ENCODE measurements at regions not wholly inside any gene's neighbourhood (a gene's known extent, or its start where the extent isn't known, plus 50 kb on each side); places are given as distances from the start of the nearest gene placed in this dataset.
A peak's percentile ranks its signal among the peaks of the same experiment; 100 is the strongest.

GRCh38 chr13:71254384-71254783 is 612.6 kb downstream of the DACH1 start:
- TF ChIP-seq CTCF (IDR thresholded peaks at IDR 0.05) = no peak
- H3K4me2 ChIP-seq (ENCODE audit: low read length) = no peak overlapping the region
- H3K4me3 ChIP-seq (ENCODE audit: low read depth, low read length) = no peak overlapping the region
- no peaks in the 10 kb centered on the region for H3K36me3 ChIP-seq (ENCODE audit: control insufficient read depth, insufficient read depth, low read length)
- no peaks in the 10 kb centered on the region for H3K4me1 ChIP-seq
- no peak overlapping the region for H3K9ac ChIP-seq
- no peaks in the 10 kb centered on the region for H3K27me3 ChIP-seq (ENCODE audit: control insufficient read depth, insufficient read depth, low read length)
- no peak overlapping the region for H3K27ac ChIP-seq
- H2AFZ ChIP-seq = no peak overlapping the region
- H3K9me3 ChIP-seq (ENCODE audit: control insufficient read depth, low read length) = no peaks in the 10 kb centered on the region
- no peaks in the 10 kb centered on the region for H3K79me2 ChIP-seq

GRCh38 chr13:71252184-71252704 is 614.8 kb downstream of the DACH1 start:
- H3K27ac ChIP-seq = no peak overlapping the region
- peak overlapping the region; percentile 33 for H3K4me2 ChIP-seq (ENCODE audit: low read length)
- no peak overlapping the region for H2AFZ ChIP-seq
- no peak for TF ChIP-seq CTCF (IDR thresholded peaks at IDR 0.05)
- no peaks in the 10 kb centered on the region for H3K27me3 ChIP-seq (ENCODE audit: control insufficient read depth, insufficient read depth, low read length)
- no peak overlapping the region for H3K9ac ChIP-seq
- no peaks in the 10 kb centered on the region for H3K79me2 ChIP-seq
- H3K36me3 ChIP-seq (ENCODE audit: control insufficient read depth, insufficient read depth, low read length) = no peaks in the 10 kb centered on the region
- no peaks in the 10 kb centered on the region for H3K4me1 ChIP-seq
- H3K4me3 ChIP-seq (ENCODE audit: low read depth, low read length) = no peak overlapping the region
- no peaks in the 10 kb centered on the region for H3K9me3 ChIP-seq (ENCODE audit: control insufficient read depth, low read length)

GRCh38 chr13:71251292-71251951 is 615.6 kb downstream of the DACH1 start:
- Histone ChIP-seq H3K79me2 (no peaks in the 10 kb centered on the region), H3K4me2 (ENCODE audit: low read length) (no peak overlapping the region), H2AFZ (no peak overlapping the region), H3K9ac (no peak overlapping the region), H3K27me3 (ENCODE audit: control insufficient read depth, insufficient read depth, low read length) (no peaks in the 10 kb centered on the region), H3K27ac (no peak overlapping the region), H3K4me1 (no peaks in the 10 kb centered on the region), H3K36me3 (ENCODE audit: control insufficient read depth, insufficient read depth, low read length) (no peaks in the 10 kb centered on the region), H3K4me3 (ENCODE audit: low read depth, low read length) (no peak overlapping the region), H3K9me3 (ENCODE audit: control insufficient read depth, low read length) (no peaks in the 10 kb centered on the region)
- TF ChIP-seq CTCF (IDR thresholded peaks at IDR 0.05) = no peak

GRCh38 chr13:71249011-71249410 is 618.0 kb downstream of the DACH1 start:
- H3K4me3 ChIP-seq (ENCODE audit: low read depth, low read length) = no peak overlapping the region
- no peak overlapping the region for H3K27ac ChIP-seq
- H3K9me3 ChIP-seq (ENCODE audit: control insufficient read depth, low read length) = no peaks in the 10 kb centered on the region
- H3K4me2 ChIP-seq (ENCODE audit: low read length) = no peak overlapping the region
- no peaks in the 10 kb centered on the region for H3K4me1 ChIP-seq
- no peak for TF ChIP-seq CTCF (IDR thresholded peaks at IDR 0.05)
- no peaks in the 10 kb centered on the region for H3K27me3 ChIP-seq (ENCODE audit: control insufficient read depth, insufficient read depth, low read length)
- H2AFZ ChIP-seq = no peak overlapping the region
- H3K9ac ChIP-seq = no peak overlapping the region
- H3K79me2 ChIP-seq = no peaks in the 10 kb centered on the region
- no peaks in the 10 kb centered on the region for H3K36me3 ChIP-seq (ENCODE audit: control insufficient read depth, insufficient read depth, low read length)

- Histone ChIP-seq H3K4me2 (ENCODE audit: low read length) (no peak overlapping the region), H3K27me3 (ENCODE audit: control insufficient read depth, insufficient read depth, low read length) (no peaks in the 10 kb centered on the region), H2AFZ (no peak overlapping the region), H3K79me2 (no peaks in the 10 kb centered on the region), H3K4me1 (no peaks in the 10 kb centered on the region), H3K4me3 (ENCODE audit: low read depth, low read length) (no peak overlapping the region), H3K9me3 (ENCODE audit: control insufficient read depth, low read length) (no peaks in the 10 kb centered on the region), H3K27ac (no peak overlapping the region), H3K36me3 (ENCODE audit: control insufficient read depth, insufficient read depth, low read length) (no peaks in the 10 kb centered on the region), H3K9ac (no peak overlapping the region)
- TF ChIP-seq CTCF (IDR thresholded peaks at IDR 0.05) = no peak
These were observed 622.8 kb downstream of the DACH1 start for GRCh38 chr13:71244161-71244560.

Measured in parathyroid adenoma (tissue), 2 donors.